SK-N-SH treated with all-trans-retinoic acid at 6 μM for 48 hours (cell line): ENCODE measurements at regions not wholly inside any gene's neighbourhood (a gene's known extent, or its start where the extent isn't known, plus 50 kb on each side); places are given as distances from the start of the nearest gene placed in this dataset.

ENCODE experiments used
- ATAC-seq: fragments of 200-7000 bp; cut with Tn5 transposase; 3 replicates; pipeline ENCODE4 v1.9.1; 2020; ENCODE audit warnings: mild to moderate bottlenecking, moderate library complexity
- ARNTL ChIP-seq: fragments of 450-650 bp; formaldehyde crosslinking; IDR thresholded peaks from 2 replicates; pipeline ENCODE4 v1.5.0; 2020; ENCODE audit warnings: low read depth, mild to moderate bottlenecking, moderate library complexity, borderline replicate concordance
- BACH2 ChIP-seq: fragments of 250-450 bp; sonication (Bioruptor Pico); IDR thresholded peaks from 2 replicates; pipeline ENCODE4 v1.9.0; 2021; ENCODE audit warnings: mild to moderate bottlenecking, borderline replicate concordance
- CREB5 ChIP-seq: fragments of 250-450 bp; sonication (Bioruptor Pico); IDR thresholded peaks from 2 replicates; pipeline ENCODE4 v1.5.1; 2020; ENCODE audit warnings: low read depth, mild to moderate bottlenecking, moderate library complexity
- CSDC2 ChIP-seq: fragments of 250-450 bp; sonication (Bioruptor Pico); IDR thresholded peaks from 2 replicates; pipeline ENCODE4 v1.5.0; 2020; ENCODE audit warnings: mild to moderate bottlenecking, moderate library complexity
- CSRNP3 ChIP-seq: fragments of 250-450 bp; sonication (Bioruptor Pico); IDR thresholded peaks from 2 replicates; pipeline ENCODE4 v1.5.1; 2021; ENCODE audit warnings: mild to moderate bottlenecking, moderate library complexity
- ESRRG ChIP-seq: fragments of 250-450 bp; sonication (Bioruptor Pico); IDR thresholded peaks from 2 replicates; pipeline ENCODE4 v1.6.1; 2021; ENCODE audit warnings: mild to moderate bottlenecking
- GLIS3 ChIP-seq: fragments of 250-450 bp; sonication (Bioruptor Pico); IDR thresholded peaks from 2 replicates; pipeline ENCODE4 v1.5.0; 2020; ENCODE audit warnings: mild to moderate bottlenecking, moderate library complexity
- ISL1 ChIP-seq: fragments of 250-450 bp; sonication (Bioruptor Pico); IDR thresholded peaks from 2 replicates; pipeline ENCODE4 v2.1.2; 2022; ENCODE audit warnings: mild to moderate bottlenecking, moderate library complexity
- OSR1 ChIP-seq: fragments of 250-450 bp; sonication (Bioruptor Pico); IDR thresholded peaks from 2 replicates; pipeline ENCODE4 v1.8.0; 2022; ENCODE audit warnings: moderate library complexity, mild to moderate bottlenecking, inconsistent platforms
- PATZ1 ChIP-seq: fragments of 250-450 bp; sonication (Bioruptor Pico); IDR thresholded peaks from 2 replicates; pipeline ENCODE4 v1.8.0; 2020; ENCODE audit warnings: mild to moderate bottlenecking, moderate library complexity, borderline replicate concordance
- POU6F1 ChIP-seq: fragments of 250-450 bp; sonication (Bioruptor Pico); IDR thresholded peaks from 2 replicates; pipeline ENCODE4 v1.8.0; 2021; ENCODE audit warnings: low read depth, mild to moderate bottlenecking, moderate library complexity, borderline replicate concordance
- PPARA ChIP-seq: fragments of 250-450 bp; sonication (Bioruptor Pico); IDR thresholded peaks from 2 replicates; pipeline ENCODE4 v1.5.0; 2020; ENCODE audit warnings: mild to moderate bottlenecking, borderline replicate concordance
- SNAI2 ChIP-seq: fragments of 250-450 bp; sonication (Bioruptor Pico); IDR thresholded peaks from 2 replicates; pipeline ENCODE4 v1.5.0; 2020; ENCODE audit warnings: mild to moderate bottlenecking, moderate library complexity
- TOX ChIP-seq: fragments of 250-450 bp; sonication (Bioruptor Pico); IDR thresholded peaks from 2 replicates; pipeline ENCODE4 v1.8.0; 2021; ENCODE audit warnings: mild to moderate bottlenecking, moderate library complexity, borderline replicate concordance
- TSHZ2 ChIP-seq: fragments of 250-450 bp; sonication (Bioruptor Pico); IDR thresholded peaks from 2 replicates; pipeline ENCODE4 v1.5.0; 2020; ENCODE audit warnings: mild to moderate bottlenecking, moderate library complexity
- ZC3H10 ChIP-seq: fragments of 250-450 bp; sonication (Bioruptor Pico); IDR thresholded peaks from 2 replicates; pipeline ENCODE4 v1.5.1; 2021; ENCODE audit warnings: mild to moderate bottlenecking, moderate library complexity
- ZFP3 ChIP-seq: fragments of 250-450 bp; sonication (Bioruptor Pico); IDR thresholded peaks from 2 replicates; pipeline ENCODE4 v1.5.0; 2020; ENCODE audit warnings: mild to moderate bottlenecking, moderate library complexity
- ZFP30 ChIP-seq: fragments of 450-650 bp; formaldehyde crosslinking; IDR thresholded peaks from 2 replicates; pipeline ENCODE4 v1.5.0; 2022; ENCODE audit warnings: mild to moderate bottlenecking, moderate library complexity
- ZNF565 ChIP-seq: fragments of 450-650 bp; formaldehyde crosslinking; conservative IDR thresholded peaks from 2 replicates; pipeline ENCODE4 v1.5.0; 2020; ENCODE audit warnings: low read depth, mild to moderate bottlenecking, moderate library complexity
- ZNF70 ChIP-seq: fragments of 450-650 bp; formaldehyde crosslinking; IDR thresholded peaks from 2 replicates; pipeline ENCODE4 v1.5.0; 2020; ENCODE audit warnings: mild to moderate bottlenecking, moderate library complexity
- ZNF8 ChIP-seq: fragments of 450-650 bp; formaldehyde crosslinking; IDR thresholded peaks from 2 replicates; pipeline ENCODE4 v1.5.0; 2020; ENCODE audit warnings: mild to moderate bottlenecking, moderate library complexity

GRCh38 chr4:123747016-123747415 is 350.4 kb downstream of the SPRY1 start:
- ATAC-seq = no peak
- TF ChIP-seq OSR1 = no peak

GRCh38 chr4:123748806-123749205 is 352.2 kb downstream of the SPRY1 start:
- no peak for TF ChIP-seq PATZ1 (CRISPR knock-in tag)
- TF ChIP-seq ZFP3 (CRISPR knock-in tag) = no peak
- TF ChIP-seq PPARA (CRISPR knock-in tag) = no peak
- TF ChIP-seq POU6F1 (CRISPR knock-in tag) = no peak
- TF ChIP-seq GLIS3 = no peak
- TF ChIP-seq ZFP30 (CRISPR knock-in tag) = no peak
- no peak for TF ChIP-seq CSDC2 (CRISPR knock-in tag)
- no peak for TF ChIP-seq ISL1
- no peak for ATAC-seq

GRCh38 chr4:123749383-123749782 is 352.8 kb downstream of the SPRY1 start:
- no peak for TF ChIP-seq POU6F1 (CRISPR knock-in tag)
- TF ChIP-seq ZFP30 (CRISPR knock-in tag) = no peak
- no peak for TF ChIP-seq BACH2
- no peak for TF ChIP-seq ESRRG (CRISPR knock-in tag)
- TF ChIP-seq ZFP3 (CRISPR knock-in tag) = no peak
- TF ChIP-seq ZNF70 (CRISPR knock-in tag) = no peak
- TF ChIP-seq CSDC2 (CRISPR knock-in tag) = no peak
- TF ChIP-seq CSRNP3 (CRISPR knock-in tag) = no peak
- no peak for TF ChIP-seq ISL1
- no peak for TF ChIP-seq ZNF565 (CRISPR knock-in tag)
- no peak for TF ChIP-seq ZNF8 (CRISPR knock-in tag)
- TF ChIP-seq ARNTL (CRISPR knock-in tag) = no peak
- no peak for TF ChIP-seq PPARA (CRISPR knock-in tag)
- no peak for TF ChIP-seq ZC3H10
- no peak for TF ChIP-seq CREB5 (CRISPR knock-in tag)
- TF ChIP-seq TSHZ2 (CRISPR knock-in tag) = no peak
- no peak for TF ChIP-seq OSR1
- no peak for TF ChIP-seq TOX (CRISPR knock-in tag)
- no peak for TF ChIP-seq SNAI2
- TF ChIP-seq, all 23 proteins: peak for 0
- ATAC-seq = no peak
